Spleen (tissue), 11 donors: ENCODE measurements at regions not wholly inside any gene's neighbourhood (a gene's known extent, or its start where the extent isn't known, plus 50 kb on each side); places are given as distances from the start of the nearest gene placed in this dataset.

Source experiments
- DNase-seq: peaks from one replicate; pipeline ENCODE4 v3.0.0-alpha.2; 2020
- H3K27ac ChIP-seq, 8 donors: fragments of 200-600 bp; sonication (generic) in 7 of 8; 1 replicate in 4 of 8; 2 replicates in 4 of 8; pipeline versions ENCODE4 v1.5.0 to v1.8.0; 2016 to 2021; ENCODE audit warnings: inconsistent platforms in 4 of 8, mild to moderate bottlenecking in 4 of 8, moderate library complexity in 1 of 8
- H3K27me3 ChIP-seq, 7 donors: fragments of 200-600 bp; sonication (generic) in 6 of 7; replicated peaks in 1 of 7; 1 replicate in 4 of 7; 2 replicates in 3 of 7; pipeline versions ENCODE4 v1.5.0 to v1.8.0; 2016 to 2021; ENCODE audit warnings: inconsistent platforms in 3 of 7, mild to moderate bottlenecking in 1 of 7
- H3K36me3 ChIP-seq, 6 donors: fragments of 200-600 bp; sonication (generic) in 5 of 6; 1 replicate in 4 of 6; 2 replicates in 2 of 6; pipeline versions ENCODE4 v1.5.0 to v1.8.0; 2016 to 2021; ENCODE audit warnings: inconsistent platforms in 2 of 6
- H3K4me1 ChIP-seq, 6 donors: fragments of 200-600 bp; sonication (generic) in 5 of 6; 1 replicate in 3 of 6; 2 replicates in 3 of 6; pipeline versions ENCODE4 v1.5.0 to v1.8.0; 2016 to 2021; ENCODE audit warnings: inconsistent platforms in 3 of 6
- H3K4me3 ChIP-seq, 8 donors: fragments of 200-600 bp; sonication (generic) in 7 of 8; 1 replicate in 4 of 8; 2 replicates in 4 of 8; pipeline versions ENCODE4 v1.5.0 to v1.8.0; 2016 to 2021; ENCODE audit warnings: inconsistent platforms in 4 of 8, mild to moderate bottlenecking in 4 of 8, moderate library complexity in 2 of 8
- H3K9me3 ChIP-seq, 8 donors: fragments of 200-600 bp; sonication (generic) in 7 of 8; 1 replicate in 4 of 8; 2 replicates in 4 of 8; pipeline versions ENCODE4 v1.5.0 to v1.8.0; 2016 to 2021; ENCODE audit warnings: inconsistent platforms in 4 of 8
- POLR2A ChIP-seq, 3 donors: fragments of 450-650 bp; IDR thresholded peaks; one replicate each; pipeline ENCODE4 v1.5.1; 2017; ENCODE audit warnings: antibody characterized with exemption in 3 of 3, mild to moderate bottlenecking in 1 of 3
- POLR2AphosphoS5 ChIP-seq, 3 donors: sonication (generic); formaldehyde crosslinking; IDR thresholded peaks; one replicate each; pipeline ENCODE4 v1.5.1; 2017; ENCODE audit warnings: antibody characterized with exemption in 3 of 3
- WGBS, 5 donors: extraction: QIAGEN DNeasy Blood & Tissue Kit in 3 of 5; methylation state at CpG; one replicate each; pipeline versions ENCODE4 v1.1.5 to v1.1.7; 2013 to 2018; 5-methylcytosine and 5-hydroxymethylcytosine counted together
- intact Hi-C: fragments of 100-400 bp; cut with DNase I; formaldehyde crosslinking; loops from one replicate; pipeline ENCODE4 v1.15.0; 2023; ENCODE audit warnings: low total_unique reads
- TF ChIP-seq, protein P1 (sequence below), 11 experiments: fragments of 200-600 bp in 7 of 11; fragments of 450-650 bp in 4 of 11; sonication (generic) in 4 of 11; IDR thresholded peaks in 8 of 11; conservative IDR thresholded peaks in 3 of 11; 1 replicate in 7 of 11; 2 replicates in 4 of 11; pipeline versions ENCODE4 v1.4.0 to v1.8.0; 2016 to 2021; ENCODE audit warnings: antibody characterized with exemption in 11 of 11, inconsistent platforms in 4 of 11, mild to moderate bottlenecking in 1 of 11
- donor health status: healthy with polysubstance abuse.
- donor health status: DM: no; HTN: no; CAD: no; lungs with moderate emphysema.
- donor health status: DM: no; HTN: no; CAD: no.
- donor health status: Bipolar disorder and iron deficiency.
- donor health status: healthy.
- donor health status: DM: no; HTN: no; CAD: no.
- donor health status: DM: yes; HTN: yes; CAD: no.

DNA sequence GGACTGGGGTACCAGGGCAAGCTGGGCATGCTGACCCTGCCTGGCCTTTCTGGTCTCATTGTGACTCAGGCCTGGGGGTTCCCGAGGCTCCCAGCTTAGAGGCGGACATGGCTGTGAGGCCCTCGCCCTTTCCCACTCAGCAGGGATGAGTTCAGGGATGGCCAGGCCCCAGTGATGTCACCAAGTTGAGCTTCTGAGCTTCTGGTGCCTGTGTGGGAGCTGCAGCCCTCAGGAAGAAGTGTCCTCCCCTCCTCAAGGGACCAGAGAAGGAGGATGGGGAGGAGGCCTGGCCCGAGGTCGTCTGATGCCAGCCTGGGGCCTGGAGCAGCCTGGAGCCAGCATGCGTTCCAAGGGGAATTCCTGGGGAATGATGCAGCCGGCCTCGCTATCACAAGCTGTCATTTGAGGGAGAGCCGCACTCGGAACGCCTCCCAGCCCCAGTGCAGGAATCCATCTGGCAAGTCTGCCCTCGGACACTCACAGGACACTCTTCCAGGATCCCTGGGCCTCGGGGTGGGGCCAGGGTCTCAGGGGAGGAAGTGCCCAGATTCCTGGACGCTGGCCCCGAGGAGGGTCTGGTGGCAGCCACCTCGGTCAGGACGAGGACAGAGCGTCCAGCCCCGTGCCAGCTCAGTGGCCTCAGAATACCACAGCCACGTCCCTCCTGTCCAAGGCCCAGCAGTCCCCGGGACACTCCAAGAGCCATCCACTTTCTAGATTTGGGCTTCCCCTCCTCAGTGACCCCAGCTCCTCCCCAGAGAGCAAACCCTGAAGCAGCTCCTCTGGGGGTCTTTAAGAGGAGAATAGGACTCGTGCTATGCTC is 61.2 kb upstream of the GPC1 start:
- TF ChIP-seq POLR2A (IDR thresholded peaks at IDR 0.05) = no peak
- peak; percentile 72 to 79 (median 77) for TF ChIP-seq POLR2AphosphoS5 (IDR thresholded peaks at IDR 0.05)
- H3K9me3 ChIP-seq = no peaks in the 10 kb centered on the region
- no peak for DNase-seq
- H3K27me3 ChIP-seq = peaks cover 0 to 12% (median 0%) of the 10 kb centered on the region in 7 donors
- 31 to 68% (median 58%) methylated on average over 10 to 22 of the region's 22 CpGs for WGBS, 5 donors
- peaks cover 0 to 42% (median 8%) of the 10 kb centered on the region in 6 donors for H3K4me1 ChIP-seq
- H3K4me3 ChIP-seq = no peak overlapping the region
- intact Hi-C loops = no loop called here
- no peaks in the 10 kb centered on the region for H3K36me3 ChIP-seq
- H3K27ac ChIP-seq = peak overlapping the region in 7 of 8 donors; percentile 39 to 80 (median 70)

- DNase-seq = no peak
- peak overlapping the region in 4 of 8 donors; percentile 66 to 80 (median 73) for H3K27ac ChIP-seq
- peaks cover 0 to 12% (median 0%) of the 10 kb centered on the region in 7 donors for H3K27me3 ChIP-seq
- H3K36me3 ChIP-seq = no peaks in the 10 kb centered on the region
- 90 to 95% (median 93%) methylated on average over 28 of the region's 28 CpGs for WGBS, 5 donors
- peaks cover 0 to 4% (median 0%) of the 10 kb centered on the region in 8 donors for H3K9me3 ChIP-seq
- intact Hi-C loops = no loop called here
- no peak overlapping the region for H3K4me3 ChIP-seq
- H3K4me1 ChIP-seq = peaks cover 0 to 33% (median 4%) of the 10 kb centered on the region in 6 donors
- TF ChIP-seq, protein P1, sequence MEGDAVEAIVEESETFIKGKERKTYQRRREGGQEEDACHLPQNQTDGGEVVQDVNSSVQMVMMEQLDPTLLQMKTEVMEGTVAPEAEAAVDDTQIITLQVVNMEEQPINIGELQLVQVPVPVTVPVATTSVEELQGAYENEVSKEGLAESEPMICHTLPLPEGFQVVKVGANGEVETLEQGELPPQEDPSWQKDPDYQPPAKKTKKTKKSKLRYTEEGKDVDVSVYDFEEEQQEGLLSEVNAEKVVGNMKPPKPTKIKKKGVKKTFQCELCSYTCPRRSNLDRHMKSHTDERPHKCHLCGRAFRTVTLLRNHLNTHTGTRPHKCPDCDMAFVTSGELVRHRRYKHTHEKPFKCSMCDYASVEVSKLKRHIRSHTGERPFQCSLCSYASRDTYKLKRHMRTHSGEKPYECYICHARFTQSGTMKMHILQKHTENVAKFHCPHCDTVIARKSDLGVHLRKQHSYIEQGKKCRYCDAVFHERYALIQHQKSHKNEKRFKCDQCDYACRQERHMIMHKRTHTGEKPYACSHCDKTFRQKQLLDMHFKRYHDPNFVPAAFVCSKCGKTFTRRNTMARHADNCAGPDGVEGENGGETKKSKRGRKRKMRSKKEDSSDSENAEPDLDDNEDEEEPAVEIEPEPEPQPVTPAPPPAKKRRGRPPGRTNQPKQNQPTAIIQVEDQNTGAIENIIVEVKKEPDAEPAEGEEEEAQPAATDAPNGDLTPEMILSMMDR (IDR thresholded peaks at IDR 0.05 in 8 of 11, conservative IDR thresholded peaks at IDR 0.05 in 3 of 11) = no peak
- TF ChIP-seq POLR2A (IDR thresholded peaks at IDR 0.05) = no peak
- TF ChIP-seq POLR2AphosphoS5 (IDR thresholded peaks at IDR 0.05) = no peak
These were observed 60.3 kb upstream of the GPC1 start for GRCh38 chr2:240375024-240375645.

GRCh38 chr2:240376739-240377138 is 58.7 kb upstream of the GPC1 start:
- peaks cover 0 to 11% (median 0%) of the 10 kb centered on the region in 8 donors for H3K9me3 ChIP-seq
- intact Hi-C loops = no loop called here
- no peak overlapping the region for H3K4me3 ChIP-seq
- peaks cover 0 to 24% (median 0%) of the 10 kb centered on the region in 6 donors for H3K4me1 ChIP-seq
- no peaks in the 10 kb centered on the region for H3K36me3 ChIP-seq
- 75 to 81% (median 80%) methylated on average over 4 to 12 of the region's 12 CpGs for WGBS, 5 donors
- DNase-seq = no peak
- TF ChIP-seq POLR2A (IDR thresholded peaks at IDR 0.05) = no peak
- peaks cover 0 to 12% (median 0%) of the 10 kb centered on the region in 7 donors for H3K27me3 ChIP-seq
- no peak overlapping the region for H3K27ac ChIP-seq

DNA sequence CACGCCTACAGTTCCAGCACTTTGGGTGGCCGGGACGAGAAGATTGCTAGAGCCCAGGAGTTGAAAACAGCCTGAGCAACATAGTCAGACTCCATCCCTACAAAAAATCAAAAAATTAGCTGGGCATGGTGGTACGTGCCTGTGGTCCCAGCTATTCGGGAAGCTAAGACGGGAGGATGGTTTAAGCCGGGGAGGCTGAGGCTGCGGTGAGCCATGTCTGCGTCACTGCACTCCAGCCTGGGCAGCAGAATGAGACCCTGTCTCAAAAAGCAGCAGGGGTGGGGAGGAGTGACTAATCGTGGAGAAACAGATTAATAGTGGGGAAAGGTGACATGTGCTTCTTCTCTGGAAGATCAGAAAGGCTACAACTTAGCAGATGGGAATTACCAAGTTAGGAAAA is 58.1 kb upstream of the GPC1 start:
- 83 to 90% (median 85%) methylated on average over 10 of the region's 10 CpGs for WGBS, 5 donors
- intact Hi-C loops = no loop called here
- Histone ChIP-seq H3K9me3 (peaks cover 0 to 11% (median 0%) of the 10 kb centered on the region in 8 donors), H3K4me1 (peaks cover 0 to 18% (median 0%) of the 10 kb centered on the region in 6 donors), H3K4me3 (no peak overlapping the region), H3K27ac (no peak overlapping the region), H3K27me3 (peaks cover 0 to 12% (median 0%) of the 10 kb centered on the region in 7 donors), H3K36me3 (no peaks in the 10 kb centered on the region)
- DNase-seq = no peak
- TF ChIP-seq POLR2A (IDR thresholded peaks at IDR 0.05) = no peak

DNA sequence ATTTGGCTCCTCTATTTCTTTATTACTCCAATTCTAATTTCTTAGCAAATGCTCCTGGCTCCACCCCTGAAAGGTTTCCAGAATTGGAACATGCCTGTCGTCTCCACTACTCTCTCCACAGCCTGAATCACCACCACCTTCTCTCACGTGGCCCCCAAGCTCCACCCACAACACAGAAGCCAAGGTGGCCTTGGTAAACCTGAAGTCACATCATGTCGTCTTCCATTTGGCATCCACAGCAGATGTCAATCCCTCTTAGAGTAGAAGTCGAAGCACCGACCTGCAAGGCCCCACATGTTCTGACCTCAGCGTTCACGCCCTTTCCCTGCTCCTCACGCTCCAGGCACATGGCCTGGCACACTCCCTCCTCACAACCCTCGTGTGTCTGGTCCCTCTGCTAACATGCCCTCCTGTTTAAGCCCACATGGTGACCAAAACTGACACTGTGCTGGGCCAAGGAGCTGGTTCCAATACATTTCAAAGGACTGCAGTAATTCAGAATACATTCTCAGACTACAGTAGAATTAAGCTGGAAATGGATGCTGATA is 56.3 kb upstream of the GPC1 start:
- Histone ChIP-seq H3K36me3 (no peaks in the 10 kb centered on the region), H3K27me3 (peaks cover 0 to 21% (median 0%) of the 10 kb centered on the region in 7 donors), H3K9me3 (peaks cover 0 to 11% (median 0%) of the 10 kb centered on the region in 8 donors), H3K4me3 (no peak overlapping the region), H3K27ac (no peak overlapping the region), H3K4me1 (peaks cover 0 to 8% (median 0%) of the 10 kb centered on the region in 6 donors)
- intact Hi-C loops = no loop called here
- DNase-seq = no peak
- 71 to 79% (median 74%) methylated on average over 9 of the region's 9 CpGs for WGBS, 5 donors
- TF ChIP-seq, protein P1 (IDR thresholded peaks at IDR 0.05 in 8 of 11, conservative IDR thresholded peaks at IDR 0.05 in 3 of 11) = no peak
- TF ChIP-seq POLR2A (IDR thresholded peaks at IDR 0.05) (no peak), POLR2AphosphoS5 (IDR thresholded peaks at IDR 0.05) (no peak)
